ENCODE measurements at regions not wholly inside any gene's neighbourhood (a gene's known extent, or its start where the extent isn't known, plus 50 kb on each side); places are given as distances from the start of the nearest gene placed in this dataset.

GRCh38 chr1:29889776-29890175 is 653.5 kb downstream of the PTPRU start:
- peaks cover 5% of the 10 kb centered on the region for H3K27me3 Mint-ChIP-seq
- DNase-seq: no peak
- no peaks in the 10 kb centered on the region for H3K9me3 Mint-ChIP-seq
- H3K36me3 Mint-ChIP-seq (ENCODE audit: low read depth): no peaks in the 10 kb centered on the region
- no peak overlapping the region for H3K27ac Mint-ChIP-seq
- POLR2A ChIA-PET: no interaction called here
- H3K4me3 Mint-ChIP-seq: no peak overlapping the region
- CTCF ChIA-PET: no interaction called here
- H3K4me1 Mint-ChIP-seq: no peaks in the 10 kb centered on the region

DNA sequence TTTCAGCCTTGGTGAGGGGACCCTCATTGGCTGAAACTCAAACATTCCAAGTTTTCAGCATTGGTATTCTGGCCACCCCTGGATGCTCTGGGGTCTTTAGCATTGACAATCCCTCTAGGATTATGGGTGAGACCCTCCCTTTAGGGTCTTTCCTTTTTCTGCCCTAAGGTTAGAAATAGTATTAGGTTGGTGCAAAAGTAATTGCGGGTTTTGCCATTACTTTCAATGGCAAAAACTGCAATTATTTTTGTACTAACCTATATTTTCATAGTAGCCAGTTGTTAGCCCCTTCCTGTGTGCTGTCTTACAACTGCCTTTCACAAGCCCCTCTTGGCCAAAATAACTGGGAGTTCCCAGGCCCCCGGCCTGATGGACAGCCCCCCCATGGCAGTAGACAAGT is 648.4 kb downstream of the PTPRU start:
- Mint-ChIP-seq H3K9me3 (no peaks in the 10 kb centered on the region), H3K4me1 (no peaks in the 10 kb centered on the region), H3K27me3 (peaks cover 3% of the 10 kb centered on the region), H3K27ac (no peak overlapping the region), H3K4me3 (no peak overlapping the region), H3K36me3 (ENCODE audit: low read depth) (no peaks in the 10 kb centered on the region)
- DNase-seq: no peak
- ChIA-PET POLR2A (no interaction called here), CTCF (no interaction called here)

DNA sequence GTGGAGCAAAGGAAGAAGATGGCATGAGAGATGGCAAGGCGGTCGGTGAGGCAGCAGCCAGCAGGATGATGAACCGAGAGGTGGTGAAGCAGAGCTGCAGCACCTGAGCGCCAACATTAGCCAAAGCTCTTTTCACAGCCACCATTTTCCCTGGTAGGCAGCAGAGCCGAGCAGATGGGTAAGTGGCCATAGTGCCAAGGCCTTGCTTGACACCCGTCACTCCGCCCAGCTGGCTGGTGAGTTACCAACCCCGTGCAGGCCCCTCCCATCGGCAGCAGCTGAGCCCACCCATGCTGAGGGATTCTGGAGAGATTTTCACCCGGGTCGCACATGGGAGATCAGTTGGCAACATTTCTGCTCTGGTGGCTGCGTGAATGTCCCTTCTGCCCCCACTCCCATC is 647.7 kb downstream of the PTPRU start:
- Mint-ChIP-seq H3K9me3 (no peaks in the 10 kb centered on the region), H3K4me3 (no peak overlapping the region), H3K36me3 (ENCODE audit: low read depth) (no peaks in the 10 kb centered on the region), H3K27ac (no peak overlapping the region), H3K27me3 (peaks cover 3% of the 10 kb centered on the region), H3K4me1 (no peaks in the 10 kb centered on the region)
- ChIA-PET POLR2A (no interaction called here), CTCF (no interaction called here)
- no peak for DNase-seq

DNA sequence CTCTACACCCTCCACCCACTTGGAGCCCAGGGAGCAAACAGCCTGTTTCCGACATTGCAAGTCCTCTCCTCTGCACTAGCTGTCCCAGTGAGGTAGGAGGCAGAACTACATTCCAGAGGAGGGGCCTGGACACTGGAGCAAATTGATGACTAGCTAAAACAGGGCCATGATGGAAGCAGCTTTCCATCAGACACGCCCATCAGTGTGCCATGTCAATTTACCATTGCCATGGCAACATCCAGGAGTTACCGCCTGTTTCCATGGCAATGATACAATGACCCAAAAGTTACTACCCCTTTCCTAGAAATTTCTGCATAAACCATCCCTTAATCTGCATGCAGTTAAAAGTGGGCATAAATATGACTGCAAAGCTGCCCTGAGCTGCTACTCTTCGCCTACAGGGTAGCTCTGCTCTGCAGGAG is 647.1 kb downstream of the PTPRU start:
- CTCF ChIA-PET: no interaction called here

GRCh38 chr1:29880556-29880955 is 644.2 kb downstream of the PTPRU start:
- Mint-ChIP-seq H3K27me3 (peaks cover 7% of the 10 kb centered on the region), H3K27ac (no peak overlapping the region), H3K9me3 (no peaks in the 10 kb centered on the region), H3K4me3 (no peak overlapping the region), H3K4me1 (no peaks in the 10 kb centered on the region), H3K36me3 (ENCODE audit: low read depth) (no peaks in the 10 kb centered on the region)
- POLR2A ChIA-PET: no interaction called here
- no peak for DNase-seq
- CTCF ChIA-PET: no interaction called here

More for the DNA sequence above, 647.1 kb downstream of the PTPRU start:
- H3K4me3 Mint-ChIP-seq: no peak overlapping the region
- H3K27ac Mint-ChIP-seq: no peak overlapping the region
- H3K4me1 Mint-ChIP-seq: no peaks in the 10 kb centered on the region
- H3K9me3 Mint-ChIP-seq: no peaks in the 10 kb centered on the region
- no peaks in the 10 kb centered on the region for H3K36me3 Mint-ChIP-seq (ENCODE audit: low read depth)
- H3K27me3 Mint-ChIP-seq: peaks cover 3% of the 10 kb centered on the region
- no peak for DNase-seq
- POLR2A ChIA-PET: no interaction called here

- CTCF ChIA-PET: no interaction called here
- Mint-ChIP-seq H3K9me3 (no peaks in the 10 kb centered on the region), H3K27ac (no peak overlapping the region), H3K4me3 (no peak overlapping the region), H3K4me1 (no peaks in the 10 kb centered on the region), H3K27me3 (peaks cover 7% of the 10 kb centered on the region), H3K36me3 (ENCODE audit: low read depth) (no peaks in the 10 kb centered on the region)
- DNase-seq: no peak
- POLR2A ChIA-PET: no interaction called here
Measured at GRCh38 chr1:29879217-29879616, 642.9 kb downstream of the PTPRU start.

DNA sequence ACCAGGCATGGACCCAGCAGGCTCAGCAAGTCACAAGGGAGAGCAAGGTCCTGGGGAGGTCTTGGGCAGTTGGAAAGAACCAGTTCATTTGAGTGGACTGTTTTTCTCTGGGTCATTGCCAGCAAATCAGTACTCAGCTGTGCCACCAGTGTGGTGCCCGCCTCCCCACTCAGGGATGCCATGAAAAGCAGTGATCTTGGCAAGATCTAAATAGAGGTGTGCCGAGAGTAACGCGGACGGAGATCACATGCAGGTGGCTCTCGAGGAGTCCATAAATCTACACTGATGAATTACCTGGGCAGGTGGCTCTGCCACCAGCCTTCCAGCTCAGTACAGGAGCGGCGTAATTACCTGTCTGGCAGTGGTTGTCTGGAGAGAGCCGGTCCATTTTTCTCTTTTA is 642.2 kb downstream of the PTPRU start:
- ChIA-PET POLR2A (no interaction called here), CTCF (no interaction called here)
- no peaks in the 10 kb centered on the region for H3K9me3 Mint-ChIP-seq
- no peak overlapping the region for H3K4me3 Mint-ChIP-seq
- no peaks in the 10 kb centered on the region for H3K4me1 Mint-ChIP-seq
- no peaks in the 10 kb centered on the region for H3K36me3 Mint-ChIP-seq (ENCODE audit: low read depth)
- no peak for DNase-seq
- H3K27me3 Mint-ChIP-seq: peaks cover 7% of the 10 kb centered on the region
- no peak overlapping the region for H3K27ac Mint-ChIP-seq

- ChIA-PET POLR2A (no interaction called here), CTCF (no interaction called here)
- H3K27me3 Mint-ChIP-seq: peaks cover 5% of the 10 kb centered on the region
- no peak for DNase-seq
- no peak overlapping the region for H3K27ac Mint-ChIP-seq
- no peaks in the 10 kb centered on the region for H3K36me3 Mint-ChIP-seq (ENCODE audit: low read depth)
- no peaks in the 10 kb centered on the region for H3K9me3 Mint-ChIP-seq
- no peaks in the 10 kb centered on the region for H3K4me1 Mint-ChIP-seq
- H3K4me3 Mint-ChIP-seq: no peak overlapping the region
Measured at GRCh38 chr1:29876902-29877301, 640.6 kb downstream of the PTPRU start.

DNA sequence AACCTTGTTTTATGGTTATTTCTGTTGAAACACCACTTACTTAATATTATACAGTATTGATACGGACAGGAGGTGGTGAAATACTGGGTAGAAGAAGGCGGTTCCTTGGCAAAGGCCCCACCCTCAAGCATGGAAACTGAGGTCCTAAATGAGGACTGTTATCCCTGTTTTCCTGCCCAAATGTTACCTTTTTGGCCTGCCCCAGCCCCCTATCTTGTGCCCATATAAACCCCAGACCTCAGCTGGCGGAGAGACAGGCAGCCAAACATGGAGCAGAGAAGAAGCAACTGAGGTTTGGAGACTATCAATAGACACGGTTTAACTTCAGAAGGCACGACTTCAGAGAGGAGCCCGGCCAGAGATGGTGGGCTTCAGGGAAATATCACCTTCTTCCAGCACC is 640.1 kb downstream of the PTPRU start:
- H3K4me1 Mint-ChIP-seq: no peaks in the 10 kb centered on the region
- CTCF ChIA-PET: no interaction called here
- no peaks in the 10 kb centered on the region for H3K36me3 Mint-ChIP-seq (ENCODE audit: low read depth)
- peaks cover 4% of the 10 kb centered on the region for H3K27me3 Mint-ChIP-seq
- POLR2A ChIA-PET: no interaction called here
- no peak overlapping the region for H3K4me3 Mint-ChIP-seq
- H3K9me3 Mint-ChIP-seq: no peaks in the 10 kb centered on the region
- H3K27ac Mint-ChIP-seq: no peak overlapping the region
- DNase-seq: no peak

DNA sequence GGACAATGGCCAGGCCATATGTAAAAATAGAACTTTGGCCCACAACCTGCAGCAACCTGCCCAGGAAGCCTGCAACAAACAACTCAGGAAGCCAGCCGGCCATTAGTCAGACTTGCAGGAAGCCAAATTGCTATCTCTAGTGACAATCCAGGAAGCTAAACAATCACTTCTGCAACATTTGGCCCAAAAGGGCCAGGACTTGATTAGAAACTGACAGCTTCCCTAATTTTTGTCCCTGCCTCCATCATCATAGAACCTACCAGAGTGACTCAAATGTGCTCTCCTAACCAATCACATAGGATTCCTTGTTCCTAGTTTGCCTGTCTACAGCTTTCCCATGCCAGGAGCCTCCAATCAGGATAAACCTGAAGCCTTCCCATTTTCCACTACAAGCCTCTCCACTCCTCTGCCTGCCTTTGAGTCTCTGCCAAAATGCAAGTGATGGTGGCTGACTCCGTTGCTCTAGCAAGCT is 639.3 kb downstream of the PTPRU start:
- DNase-seq: no peak
- CTCF ChIA-PET: no interaction called here
- Mint-ChIP-seq H3K9me3 (no peaks in the 10 kb centered on the region), H3K27me3 (peaks cover 4% of the 10 kb centered on the region), H3K27ac (no peak overlapping the region), H3K36me3 (ENCODE audit: low read depth) (no peaks in the 10 kb centered on the region), H3K4me1 (no peaks in the 10 kb centered on the region), H3K4me3 (no peak overlapping the region)
- POLR2A ChIA-PET: no interaction called here

GRCh38 chr1:29870621-29871020 is 634.3 kb downstream of the PTPRU start:
- CTCF ChIA-PET: no interaction called here
- Mint-ChIP-seq H3K4me3 (no peak overlapping the region), H3K36me3 (ENCODE audit: low read depth) (no peaks in the 10 kb centered on the region), H3K4me1 (no peaks in the 10 kb centered on the region), H3K27me3 (peaks cover 2% of the 10 kb centered on the region), H3K27ac (no peak overlapping the region), H3K9me3 (peaks cover 2% of the 10 kb centered on the region)
- POLR2A ChIA-PET: no interaction called here
- DNase-seq: no peak

- Mint-ChIP-seq H3K9me3 (peaks cover 2% of the 10 kb centered on the region), H3K4me3 (no peak overlapping the region), H3K27ac (no peak overlapping the region), H3K36me3 (ENCODE audit: low read depth) (no peaks in the 10 kb centered on the region), H3K27me3 (peaks cover 2% of the 10 kb centered on the region), H3K4me1 (no peaks in the 10 kb centered on the region)
- DNase-seq: no peak
- ChIA-PET CTCF (no interaction called here), POLR2A (no interaction called here)
Measured at GRCh38 chr1:29869802-29870201, 633.5 kb downstream of the PTPRU start.

GRCh38 chr1:29868944-29869343 is 632.6 kb downstream of the PTPRU start:
- Mint-ChIP-seq H3K4me1 (no peaks in the 10 kb centered on the region), H3K36me3 (ENCODE audit: low read depth) (no peaks in the 10 kb centered on the region), H3K4me3 (no peak overlapping the region), H3K9me3 (peaks cover 2% of the 10 kb centered on the region), H3K27me3 (peaks cover 2% of the 10 kb centered on the region), H3K27ac (no peak overlapping the region)
- ChIA-PET POLR2A (no interaction called here), CTCF (no interaction called here)
- no peak for DNase-seq

GRCh38 chr1:29868096-29868495 is 631.8 kb downstream of the PTPRU start:
- H3K4me3 Mint-ChIP-seq: no peak overlapping the region
- no peak overlapping the region for H3K27ac Mint-ChIP-seq
- no peak for DNase-seq
- peaks cover 2% of the 10 kb centered on the region for H3K9me3 Mint-ChIP-seq
- H3K4me1 Mint-ChIP-seq: no peaks in the 10 kb centered on the region
- H3K27me3 Mint-ChIP-seq: peaks cover 2% of the 10 kb centered on the region
- CTCF ChIA-PET: no interaction called here
- H3K36me3 Mint-ChIP-seq (ENCODE audit: low read depth): no peaks in the 10 kb centered on the region
- POLR2A ChIA-PET: no interaction called here

DNA sequence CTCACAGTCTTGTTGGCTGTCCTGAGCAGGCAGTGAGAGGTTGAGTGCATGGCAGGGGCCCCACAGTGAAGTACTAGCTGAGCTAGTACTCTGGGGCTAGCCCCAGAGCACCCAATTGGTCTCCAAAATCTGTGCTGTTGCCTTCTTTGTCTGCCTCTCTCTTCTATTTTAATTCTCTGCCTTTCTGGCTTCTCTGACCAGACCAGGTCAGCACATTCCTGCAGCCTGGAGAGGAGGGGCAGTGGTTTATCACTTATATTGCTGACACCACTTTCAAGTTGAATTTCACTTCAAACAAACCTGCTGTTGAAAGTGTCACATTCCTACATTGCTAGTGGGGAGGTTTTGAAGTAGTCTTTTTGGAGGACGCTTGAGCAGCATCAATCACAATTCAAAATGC is 628.7 kb downstream of the PTPRU start:
- Mint-ChIP-seq H3K27ac (no peak overlapping the region), H3K36me3 (ENCODE audit: low read depth) (no peaks in the 10 kb centered on the region), H3K4me3 (no peak overlapping the region), H3K9me3 (peaks cover 15% of the 10 kb centered on the region), H3K27me3 (peaks cover 2% of the 10 kb centered on the region), H3K4me1 (no peaks in the 10 kb centered on the region)
- ChIA-PET POLR2A (no interaction called here), CTCF (no interaction called here)
- no peak for DNase-seq
